Brain pericyte (primary cell): ENCODE measurements at regions not wholly inside any gene's neighbourhood (a gene's known extent, or its start where the extent isn't known, plus 50 kb on each side); places are given as distances from the start of the nearest gene placed in this dataset.
A peak's percentile ranks its signal among the peaks of the same experiment; 100 is the strongest.

Experiments used
- DNase-seq: peaks from one replicate; pipeline ENCODE4 v3.0.0-alpha.2; 2012; ENCODE audit warnings: low read depth, low spot score

DNA sequence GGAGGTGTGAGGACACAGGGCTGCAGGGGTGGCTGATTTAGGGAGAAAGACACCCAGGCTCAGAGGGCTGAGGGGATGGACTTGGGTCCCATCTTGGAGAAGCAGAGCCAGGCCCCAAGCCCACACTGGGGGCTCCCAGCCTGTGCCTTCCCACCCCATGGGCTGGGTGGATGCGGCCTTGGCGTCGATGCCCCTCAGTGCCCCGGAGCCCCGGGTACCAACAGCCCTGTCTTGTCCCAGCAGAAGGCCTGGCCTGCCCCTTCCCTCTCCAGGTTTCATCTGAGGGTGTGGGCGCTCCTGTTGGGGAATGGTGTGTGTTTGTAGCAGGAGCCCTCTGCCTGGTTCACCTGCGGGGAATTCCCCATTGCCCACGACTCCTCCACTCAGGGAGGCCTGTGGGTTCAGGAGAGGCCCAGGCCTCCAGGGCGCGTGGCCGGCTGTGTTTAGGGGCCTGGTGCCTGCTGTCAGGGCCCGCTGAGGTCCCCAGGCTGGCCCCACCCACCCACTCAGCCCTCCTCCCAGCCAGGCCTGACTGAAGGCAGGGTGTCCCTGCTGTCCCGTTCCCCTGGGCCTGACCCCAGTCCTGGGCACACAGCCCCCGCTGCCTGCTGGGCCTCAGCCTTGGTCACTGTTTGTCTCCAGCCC lies 51.1 kb upstream of the BEGAIN start:
- no peak for DNase-seq

DNA sequence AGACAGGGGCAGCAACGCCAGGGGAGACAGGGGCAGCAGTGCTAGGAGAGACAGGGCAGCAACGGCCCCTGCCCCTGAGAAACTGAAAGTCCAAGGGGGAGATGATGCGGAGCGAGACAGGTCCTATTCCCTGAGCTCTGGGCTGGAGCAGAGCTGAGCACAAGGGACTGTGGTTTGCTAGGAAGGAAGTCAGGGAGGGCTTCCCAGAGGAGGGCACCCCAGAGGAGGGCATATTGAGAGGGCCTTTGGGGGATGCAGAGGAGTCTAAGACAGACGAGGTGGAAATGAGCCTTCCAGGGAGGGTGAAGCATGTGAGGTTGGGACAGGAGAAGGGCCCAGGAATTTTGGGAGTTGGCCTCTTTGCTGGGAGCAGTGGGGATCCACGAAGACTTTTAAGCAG lies 52.1 kb upstream of the BEGAIN start:
- DNase-seq: no peak

DNA sequence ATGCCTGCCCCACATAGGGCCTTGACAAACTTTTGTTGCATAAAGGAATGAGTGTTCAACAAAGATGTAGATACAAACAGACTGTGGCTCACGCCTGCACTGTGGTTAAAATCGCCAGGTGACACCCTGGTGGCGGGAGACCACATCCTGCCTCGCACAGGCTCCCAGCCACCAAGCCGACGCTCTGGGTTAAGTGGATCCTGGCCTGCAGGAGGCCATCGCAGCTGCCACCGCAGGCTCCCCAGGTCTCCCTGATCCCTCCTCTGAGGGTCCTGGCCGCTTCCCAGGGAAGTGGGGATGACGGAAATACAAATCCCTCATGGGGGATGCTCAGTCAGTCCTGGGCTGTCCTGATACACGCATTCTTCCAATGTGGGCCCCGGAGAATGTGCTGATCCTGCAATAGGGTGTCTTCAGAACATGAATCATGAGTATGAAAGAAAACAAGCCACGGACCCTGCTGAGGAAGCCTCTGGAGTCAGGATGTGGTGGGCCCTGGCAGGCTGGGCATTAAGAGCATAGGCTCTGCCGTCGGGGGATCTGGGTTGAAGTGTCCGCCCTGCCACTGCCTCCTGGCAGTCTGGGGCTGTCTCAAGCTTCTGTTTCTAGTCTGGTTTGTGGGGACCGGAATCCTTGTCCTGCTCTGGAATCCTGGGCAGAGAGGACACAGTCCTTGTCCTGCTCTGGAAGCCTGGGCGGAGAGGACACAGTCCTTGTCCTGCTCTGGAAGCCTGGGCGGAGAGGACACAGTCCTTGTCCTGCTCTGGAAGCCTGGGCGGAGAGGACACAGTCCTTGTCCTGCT lies 53.5 kb upstream of the BEGAIN start:
- peak; percentile 96 for DNase-seq

GRCh38 chr14:100641274-100641860 lies 54.1 kb upstream of the BEGAIN start:
- no peak for DNase-seq

GRCh38 chr14:100643426-100643825 lies 56.2 kb upstream of the BEGAIN start:
- DNase-seq: no peak

GRCh38 chr14:100644383-100644782 lies 57.2 kb upstream of the BEGAIN start:
- DNase-seq: no peak

- DNase-seq: no peak
Measured at GRCh38 chr14:100644784-100645183, 57.6 kb upstream of the BEGAIN start.

- peak; percentile 66 for DNase-seq
Measured at GRCh38 chr14:100645196-100645981, 58.2 kb upstream of the BEGAIN start.

DNA sequence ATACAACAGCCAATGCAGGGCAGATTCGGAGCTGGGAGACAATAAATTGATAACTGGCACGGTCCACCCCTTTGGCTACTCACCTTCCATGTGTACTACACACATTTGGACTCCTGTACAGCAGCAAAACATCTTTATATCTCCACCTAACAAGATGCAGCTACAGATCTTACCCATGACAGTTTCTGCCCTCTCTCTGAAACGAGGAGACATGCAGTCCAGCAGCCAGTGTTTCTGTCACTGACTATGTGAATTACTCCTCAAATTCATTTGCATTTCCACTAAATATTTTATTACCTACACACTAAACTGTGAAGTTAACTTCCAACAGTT lies 58.7 kb upstream of the BEGAIN start:
- DNase-seq: no peak

- no peak for DNase-seq
Measured at GRCh38 chr14:100648474-100649172, 61.4 kb upstream of the BEGAIN start.

GRCh38 chr14:100649173-100649519 lies 61.9 kb upstream of the BEGAIN start:
- no peak for DNase-seq

DNA sequence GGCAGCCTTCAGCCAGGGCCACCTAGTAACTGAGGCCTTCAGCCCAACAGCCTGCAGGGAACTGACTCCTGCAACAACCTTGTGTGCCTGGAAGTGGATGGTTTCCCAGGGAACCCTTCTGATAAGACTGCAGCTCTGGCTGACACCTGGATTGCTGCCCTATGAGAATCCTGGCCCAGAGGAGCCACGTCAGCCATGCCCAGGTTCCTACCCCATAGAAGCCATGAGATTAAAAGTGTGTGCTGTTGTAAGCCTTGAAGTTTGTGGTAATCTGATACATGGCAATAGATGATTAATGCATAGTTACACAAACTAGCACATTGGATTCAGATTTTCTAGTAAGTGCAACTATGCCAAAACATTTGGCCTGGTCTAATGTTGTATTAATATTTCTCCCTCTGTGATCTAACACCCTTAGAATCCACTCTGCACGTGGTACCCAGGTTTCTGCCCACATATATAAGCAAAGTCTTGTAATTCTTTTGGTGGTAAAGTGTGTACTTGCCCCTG lies 64.8 kb upstream of the BEGAIN start:
- no peak for DNase-seq

- no peak for DNase-seq
Measured at GRCh38 chr14:100652744-100653143, 65.5 kb upstream of the BEGAIN start.

- DNase-seq: no peak
Measured at GRCh38 chr14:100653409-100653808, 66.2 kb upstream of the BEGAIN start.

GRCh38 chr14:100654025-100654813 lies 67.0 kb upstream of the BEGAIN start:
- DNase-seq: no peak

DNA sequence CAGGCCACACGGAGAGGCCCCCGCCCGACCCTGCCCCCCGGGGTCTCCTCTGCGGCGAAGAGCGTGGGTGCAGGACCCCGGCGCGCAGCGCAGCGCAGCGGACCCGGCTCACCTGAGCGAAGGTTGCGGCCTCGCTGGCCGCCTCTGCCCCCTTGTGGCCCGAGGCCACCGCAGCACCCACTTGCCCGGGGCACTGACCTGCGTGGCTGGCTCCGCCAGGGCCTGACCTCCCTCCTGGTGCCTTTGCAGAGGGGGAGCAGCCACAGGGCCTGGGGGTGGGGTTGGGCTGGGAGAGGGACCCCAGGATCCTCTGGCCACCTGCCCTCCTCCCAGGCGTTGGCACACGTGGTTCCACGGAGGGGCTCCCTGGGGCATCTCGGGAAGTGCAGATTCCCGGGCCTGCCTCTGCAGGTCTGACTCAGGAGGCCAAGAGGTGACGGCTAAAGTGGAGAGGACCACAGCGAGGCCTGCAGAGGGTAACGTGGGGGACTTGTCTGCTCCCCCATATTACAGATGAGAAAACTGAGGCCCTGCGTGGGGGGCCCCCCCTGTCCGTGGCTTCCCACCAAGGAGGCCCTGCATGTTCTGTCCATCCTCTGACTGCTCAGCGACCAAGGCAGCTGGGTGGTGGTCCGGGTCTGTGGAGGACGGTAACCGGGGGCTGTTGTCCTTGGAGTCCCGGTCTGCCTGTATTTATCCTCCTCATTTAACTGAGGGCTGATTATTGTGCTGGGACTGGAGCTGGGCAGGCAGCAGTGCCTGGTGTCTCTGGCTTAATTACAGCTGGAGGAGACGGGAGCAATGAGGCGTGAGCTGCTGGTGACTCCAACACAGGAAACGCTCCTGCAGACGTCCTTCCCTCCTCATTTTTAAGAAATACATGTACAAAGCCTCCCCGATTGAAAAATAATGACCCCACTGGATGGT lies 67.9 kb upstream of the BEGAIN start:
- no peak for DNase-seq

DNA sequence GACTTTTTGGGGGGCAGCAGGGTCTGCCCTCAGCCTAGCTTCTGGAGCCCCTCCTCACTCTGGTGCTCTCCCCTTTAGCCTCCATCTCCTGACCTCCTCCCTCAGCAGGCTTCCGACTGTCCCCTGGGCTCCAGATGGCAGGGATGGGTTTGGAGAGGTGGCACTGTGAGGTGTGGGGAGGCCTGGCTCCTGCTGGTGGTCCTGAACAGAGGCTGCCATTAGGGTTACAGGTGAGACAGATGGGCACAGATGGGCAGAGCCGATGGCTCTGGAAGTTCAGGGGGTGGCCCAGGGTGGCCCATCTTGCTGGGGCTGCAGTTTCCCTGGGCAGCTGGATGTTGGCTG lies 68.5 kb upstream of the BEGAIN start:
- no peak for DNase-seq

DNA sequence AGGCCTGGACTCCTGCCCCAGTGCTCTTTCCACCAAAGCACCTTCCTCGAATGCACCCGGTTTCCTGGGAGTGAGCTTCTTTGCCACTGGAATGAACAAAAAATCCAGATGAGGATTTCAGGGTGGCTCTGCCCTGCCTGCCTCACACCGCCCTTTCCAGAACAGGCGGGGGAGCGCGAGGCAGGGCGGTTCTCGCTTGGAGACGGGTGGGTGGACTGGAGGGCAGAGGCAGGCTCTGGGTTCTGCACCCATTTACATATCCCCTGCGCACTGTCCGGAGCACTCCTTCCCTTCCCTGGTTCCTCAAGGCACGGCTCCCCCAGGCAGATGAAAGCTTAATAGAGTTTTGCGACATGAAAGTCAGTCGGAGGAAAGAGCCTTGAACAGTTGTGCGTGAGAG lies 69.7 kb upstream of the DLK1 start:
- no peak for DNase-seq

DNA sequence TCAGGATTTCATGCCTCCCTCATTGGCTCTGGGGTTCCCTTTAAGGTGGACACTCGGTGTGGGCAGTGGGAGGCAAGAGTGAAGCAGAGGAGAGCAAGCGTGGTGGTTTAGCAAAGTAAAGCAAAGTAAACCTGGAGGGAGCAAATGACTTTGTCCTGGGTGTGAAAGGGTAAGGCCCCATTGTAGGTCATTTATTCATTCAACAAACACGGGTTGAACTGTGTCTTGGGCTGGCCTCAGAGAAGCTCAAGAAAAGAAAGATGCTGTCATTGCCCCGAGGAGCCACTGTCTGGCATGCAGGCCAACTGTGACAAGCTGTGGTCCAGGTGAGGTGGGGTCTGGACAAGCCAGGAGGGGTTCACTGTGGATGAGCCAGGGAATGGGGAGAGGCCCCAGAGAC lies 68.9 kb upstream of the DLK1 start:
- no peak for DNase-seq
